SJSA1 (cell line): ENCODE measurements at regions not wholly inside any gene's neighbourhood (a gene's known extent, or its start where the extent isn't known, plus 50 kb on each side); places are given as distances from the start of the nearest gene placed in this dataset.

Source experiments
- DNase-seq, 2 experiments: peaks; one replicate each; pipeline ENCODE4 v3.0.0-alpha.2; 2015 to 2020; ENCODE audit warnings: low spot score in 2 of 2, low read depth in 1 of 2
- H3K27ac ChIP-seq: fragments of 250-450 bp; sonication (Bioruptor Pico); 2 replicates; pipeline ENCODE4 v1.5.1; 2020; ENCODE audit warnings: mild to moderate bottlenecking, moderate library complexity
- H3K27me3 ChIP-seq: fragments of 250-450 bp; sonication (Bioruptor Pico); replicated peaks from 2 replicates; pipeline ENCODE4 v1.5.1; 2020; ENCODE audit warnings: mild to moderate bottlenecking, moderate library complexity
- H3K36me3 ChIP-seq: fragments of 250-450 bp; sonication (Bioruptor Pico); 2 replicates; pipeline ENCODE4 v1.5.1; 2020; ENCODE audit warnings: mild to moderate bottlenecking
- H3K4me1 ChIP-seq: fragments of 250-450 bp; sonication (Bioruptor Pico); replicated peaks from 2 replicates; pipeline ENCODE4 v1.6.1; 2021; ENCODE audit warnings: mild to moderate bottlenecking
- H3K4me3 ChIP-seq: fragments of 250-450 bp; sonication (Bioruptor Pico); 2 replicates; pipeline ENCODE4 v1.5.1; 2020; ENCODE audit warnings: mild to moderate bottlenecking
- H3K9me3 ChIP-seq: fragments of 250-450 bp; sonication (Bioruptor Pico); replicated peaks from 2 replicates; pipeline ENCODE4 v1.5.1; 2020; ENCODE audit warnings: mild to moderate bottlenecking

- no peak overlapping the region for H3K27ac ChIP-seq
- no peaks in the 10 kb centered on the region for H3K36me3 ChIP-seq
- no peaks in the 10 kb centered on the region for H3K9me3 ChIP-seq
- no peaks in the 10 kb centered on the region for H3K4me1 ChIP-seq
- H3K4me3 ChIP-seq: no peak overlapping the region
- DNase-seq: no peak
- H3K27me3 ChIP-seq: no peaks in the 10 kb centered on the region
Measured at GRCh38 chr12:23043646-23044045, 418.7 kb downstream of the ETNK1 start.

DNA sequence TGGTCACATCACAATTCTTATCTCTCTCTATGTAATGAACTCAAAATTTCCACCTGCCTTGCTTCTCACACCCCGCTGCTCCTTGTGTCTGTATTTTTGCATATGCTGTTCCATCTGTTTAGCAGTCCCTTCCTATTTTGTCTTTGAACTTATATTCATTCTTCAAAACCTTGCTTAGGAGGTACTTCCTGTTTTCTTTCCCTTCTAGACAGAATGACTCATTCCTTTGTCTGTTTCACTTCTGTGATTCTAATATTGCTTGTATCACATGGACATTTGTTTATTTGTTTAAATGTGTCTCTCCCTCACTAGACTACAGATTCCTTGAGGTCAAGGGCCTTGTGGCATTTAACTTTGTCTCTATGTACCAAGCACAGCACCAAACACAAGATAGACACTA, 424.2 kb downstream of the ETNK1 start:
- Histone ChIP-seq H3K4me1 (no peaks in the 10 kb centered on the region; the same call in 1 of the 2 replicates), H3K36me3 (no peaks in the 10 kb centered on the region), H3K9me3 (no peaks in the 10 kb centered on the region; the same call in none of the 2 replicates), H3K27ac (no peak overlapping the region; the same call in 1 of the 2 replicates), H3K4me3 (no peak overlapping the region), H3K27me3 (no peaks in the 10 kb centered on the region)
- peak in 1 of 2 experiments; percentile 7 for DNase-seq

DNA sequence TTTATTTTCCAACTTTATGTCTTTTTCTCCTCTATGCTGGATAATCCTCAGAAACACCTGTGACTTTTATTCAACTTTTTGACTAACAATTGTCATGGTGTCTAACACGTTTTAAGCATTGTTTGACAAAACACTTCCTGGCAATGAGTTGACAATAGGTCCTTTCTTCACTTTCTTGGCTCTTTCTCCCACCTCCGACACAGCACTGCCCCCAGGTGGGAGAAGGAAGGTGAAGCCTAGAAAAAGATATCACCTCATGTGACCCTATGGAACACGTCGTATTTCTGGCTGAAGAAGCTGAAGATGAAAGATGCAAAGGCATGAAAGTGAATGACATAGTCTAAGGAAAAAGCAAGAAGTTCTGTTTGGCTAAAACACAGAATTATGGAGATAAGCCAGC, 430.0 kb downstream of the ETNK1 start:
- H3K4me3 ChIP-seq: no peak overlapping the region
- H3K9me3 ChIP-seq: no peaks in the 10 kb centered on the region; the same call in 1 of the 2 replicates
- no peaks in the 10 kb centered on the region for H3K36me3 ChIP-seq
- H3K4me1 ChIP-seq: no peaks in the 10 kb centered on the region
- no peak for DNase-seq
- H3K27ac ChIP-seq: no peak overlapping the region
- H3K27me3 ChIP-seq: no peaks in the 10 kb centered on the region

- Histone ChIP-seq H3K27me3 (no peaks in the 10 kb centered on the region), H3K4me3 (no peak overlapping the region), H3K27ac (no peak overlapping the region), H3K36me3 (no peaks in the 10 kb centered on the region), H3K4me1 (no peaks in the 10 kb centered on the region), H3K9me3 (no peaks in the 10 kb centered on the region)
- no peak for DNase-seq
Measured at GRCh38 chr12:23057571-23057970, 432.6 kb downstream of the ETNK1 start.

- Histone ChIP-seq H3K4me1 (no peaks in the 10 kb centered on the region), H3K9me3 (no peaks in the 10 kb centered on the region), H3K36me3 (no peaks in the 10 kb centered on the region), H3K27ac (no peak overlapping the region), H3K4me3 (no peak overlapping the region), H3K27me3 (no peaks in the 10 kb centered on the region)
- DNase-seq: no peak
Measured at GRCh38 chr12:23060161-23060560, 435.2 kb downstream of the ETNK1 start.

DNA sequence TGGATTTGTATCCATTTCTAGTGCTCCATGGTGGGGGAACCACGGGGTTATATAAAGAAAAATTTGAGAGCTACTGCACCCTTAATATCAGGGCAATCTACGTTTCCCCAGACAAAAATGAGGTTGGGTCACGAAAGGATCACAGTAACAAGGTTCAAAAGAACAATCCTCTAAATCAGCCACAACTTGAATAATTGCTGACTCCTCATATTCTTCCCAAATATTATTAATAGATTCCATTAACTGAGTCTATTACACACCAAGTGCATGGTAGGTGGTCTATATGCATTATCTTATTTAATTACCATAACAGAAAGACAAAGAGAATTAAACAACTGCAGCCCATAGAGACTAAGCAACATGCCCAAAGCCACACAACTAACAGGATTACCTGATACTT, 438.2 kb downstream of the ETNK1 start:
- H3K36me3 ChIP-seq: no peaks in the 10 kb centered on the region
- no peak overlapping the region for H3K27ac ChIP-seq
- DNase-seq: no peak
- no peak overlapping the region for H3K4me3 ChIP-seq
- no peaks in the 10 kb centered on the region for H3K9me3 ChIP-seq
- no peaks in the 10 kb centered on the region for H3K4me1 ChIP-seq
- H3K27me3 ChIP-seq: no peaks in the 10 kb centered on the region

- Histone ChIP-seq H3K4me1 (no peaks in the 10 kb centered on the region), H3K4me3 (no peak overlapping the region), H3K27me3 (no peaks in the 10 kb centered on the region), H3K9me3 (no peaks in the 10 kb centered on the region), H3K36me3 (no peaks in the 10 kb centered on the region), H3K27ac (no peak overlapping the region)
- no peak for DNase-seq
Measured at GRCh38 chr12:23066095-23066494, 441.1 kb downstream of the ETNK1 start.

DNA sequence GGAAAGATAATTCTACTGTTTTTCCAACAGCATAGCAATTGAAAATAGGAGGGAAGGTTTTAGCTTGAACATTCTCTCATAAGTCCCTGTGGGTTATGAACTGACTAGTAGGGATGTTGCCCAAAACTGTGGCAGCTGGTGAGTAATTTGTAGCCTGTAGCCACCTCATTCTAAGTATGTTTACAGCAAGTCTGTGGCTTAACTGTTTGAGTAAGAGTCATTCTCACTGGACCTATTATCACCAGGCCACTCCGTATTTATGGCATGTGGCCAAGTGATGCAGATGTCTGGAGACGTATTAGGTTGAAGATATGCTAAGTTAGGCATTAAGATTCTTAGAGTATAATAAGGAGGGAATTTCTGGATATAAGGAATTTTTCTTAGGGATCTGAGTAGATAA, 458.3 kb downstream of the ETNK1 start:
- H3K36me3 ChIP-seq: no peaks in the 10 kb centered on the region
- no peaks in the 10 kb centered on the region for H3K9me3 ChIP-seq
- no peak overlapping the region for H3K27ac ChIP-seq
- DNase-seq: no peak
- H3K4me1 ChIP-seq: no peaks in the 10 kb centered on the region
- no peak overlapping the region for H3K4me3 ChIP-seq
- H3K27me3 ChIP-seq: no peaks in the 10 kb centered on the region

DNA sequence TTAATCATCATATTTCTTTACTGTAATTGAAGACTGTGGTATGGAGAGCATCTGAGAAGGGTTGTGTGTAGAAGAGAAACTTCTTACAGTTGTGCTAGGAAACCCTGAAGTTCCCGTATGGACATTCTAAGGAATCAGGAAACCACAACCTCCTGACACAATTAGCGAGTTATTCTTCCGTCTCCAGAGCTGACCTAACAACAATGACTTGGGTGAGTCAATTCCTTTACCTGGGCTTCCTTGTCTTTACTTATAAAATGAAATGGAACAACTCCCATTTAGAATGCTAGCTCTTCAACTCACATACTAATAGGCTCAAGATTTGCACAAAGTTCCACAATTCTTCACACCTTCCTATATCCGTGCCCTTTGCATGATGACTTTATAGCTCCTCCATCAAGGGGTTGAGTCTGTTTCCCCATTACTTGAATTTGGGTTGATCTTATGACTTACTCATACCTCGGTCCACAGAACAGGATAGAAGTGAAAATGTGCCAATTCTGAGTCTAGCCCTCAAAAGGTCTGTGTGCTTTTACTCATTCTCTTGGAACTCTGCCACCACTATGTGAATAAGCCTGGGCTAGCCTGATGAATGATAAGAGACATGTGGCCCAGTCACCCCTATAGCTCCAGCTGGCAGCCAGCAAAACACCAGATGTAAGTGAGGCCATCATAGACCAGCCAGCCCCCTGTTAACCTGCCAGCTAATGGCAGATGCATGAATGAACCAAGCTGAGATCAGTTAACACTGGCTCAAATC, 459.4 kb downstream of the ETNK1 start:
- Histone ChIP-seq H3K27ac (no peak overlapping the region), H3K36me3 (no peaks in the 10 kb centered on the region), H3K4me3 (no peak overlapping the region), H3K27me3 (no peaks in the 10 kb centered on the region), H3K4me1 (no peaks in the 10 kb centered on the region), H3K9me3 (no peaks in the 10 kb centered on the region)
- no peak for DNase-seq

DNA sequence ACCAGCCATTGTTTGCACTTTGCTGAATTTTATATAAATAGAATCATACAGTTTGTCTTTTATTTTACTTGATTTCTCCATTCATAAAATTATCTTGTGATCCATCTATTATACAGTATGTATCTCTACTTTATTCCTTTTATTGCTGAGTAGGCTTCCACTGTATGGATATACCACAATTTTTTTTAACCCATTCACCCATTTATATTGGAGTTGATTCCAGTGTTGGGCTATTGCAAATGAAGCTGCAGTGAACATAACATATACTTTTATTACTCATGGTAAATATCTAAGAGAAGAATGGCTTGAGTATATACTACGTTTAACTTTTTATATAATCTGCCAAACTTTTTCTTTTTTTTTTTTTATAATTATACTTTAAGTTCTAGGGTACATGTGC, 463.6 kb downstream of the ETNK1 start:
- H3K9me3 ChIP-seq: no peaks in the 10 kb centered on the region
- no peak overlapping the region for H3K27ac ChIP-seq
- no peaks in the 10 kb centered on the region for H3K4me1 ChIP-seq
- no peaks in the 10 kb centered on the region for H3K27me3 ChIP-seq
- H3K36me3 ChIP-seq: no peaks in the 10 kb centered on the region
- DNase-seq: no peak
- H3K4me3 ChIP-seq: no peak overlapping the region

DNA sequence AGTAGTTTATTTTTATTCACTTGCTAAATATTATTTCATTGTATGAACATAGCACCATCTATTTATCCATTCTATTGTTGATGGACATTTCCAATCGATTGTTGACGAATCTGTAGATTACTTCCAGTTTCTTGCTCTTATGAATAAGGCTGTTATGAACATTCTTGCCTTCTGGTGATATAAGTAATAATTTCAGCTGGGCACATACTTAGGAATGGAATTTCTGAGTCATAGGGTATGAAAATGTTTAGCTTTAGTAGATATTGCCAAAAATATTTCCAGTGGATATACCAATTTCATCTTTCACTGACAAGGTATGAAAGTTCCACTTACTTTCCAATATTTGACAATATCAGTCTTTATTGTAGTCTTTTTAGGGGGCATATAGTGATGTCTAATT, 468.5 kb downstream of the ETNK1 start:
- no peak for DNase-seq
- Histone ChIP-seq H3K4me3 (no peak overlapping the region), H3K9me3 (no peaks in the 10 kb centered on the region), H3K4me1 (no peaks in the 10 kb centered on the region), H3K36me3 (no peaks in the 10 kb centered on the region), H3K27me3 (no peaks in the 10 kb centered on the region), H3K27ac (no peak overlapping the region)

DNA sequence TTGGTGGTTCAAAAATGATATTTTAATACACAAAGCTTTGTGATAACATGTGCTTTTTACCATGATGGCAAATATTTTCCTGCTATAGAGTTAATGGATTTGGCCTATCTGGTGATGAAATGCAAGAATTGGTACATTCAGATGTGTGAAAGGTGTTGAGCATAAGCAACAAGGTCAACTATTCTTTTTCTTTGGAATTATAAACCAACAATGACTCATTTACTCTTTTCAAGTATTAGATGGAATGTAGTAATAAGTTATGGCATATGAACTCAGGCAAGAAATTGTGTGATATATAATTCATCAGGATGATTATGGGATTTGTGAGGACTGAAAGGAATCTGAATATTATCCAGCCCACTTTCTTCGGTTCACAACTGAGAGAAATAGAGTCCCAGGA, 471.4 kb downstream of the ETNK1 start:
- no peak for DNase-seq
- H3K4me3 ChIP-seq: no peak overlapping the region

DNA sequence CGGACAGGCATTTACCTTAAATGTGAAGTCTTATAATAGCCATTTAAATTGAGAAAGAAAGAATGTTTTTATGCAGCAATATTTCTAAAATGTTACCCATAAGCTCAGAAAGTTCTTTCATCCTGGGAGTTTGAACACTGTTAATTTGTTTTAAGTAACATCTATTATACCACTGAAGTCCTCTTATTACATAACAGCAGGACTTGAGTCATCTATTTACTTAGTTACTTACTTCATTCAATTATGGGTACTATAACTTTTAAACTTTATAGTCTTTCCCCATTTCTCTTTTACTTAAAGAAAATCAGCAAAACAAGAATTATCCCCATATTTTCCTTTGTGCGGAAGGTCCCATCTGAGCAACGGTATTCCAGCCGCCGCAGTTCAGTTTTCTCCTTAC, 473.1 kb downstream of the ETNK1 start:
- H3K4me1 ChIP-seq: no peaks in the 10 kb centered on the region
- no peak overlapping the region for H3K27ac ChIP-seq
- no peaks in the 10 kb centered on the region for H3K27me3 ChIP-seq
- no peaks in the 10 kb centered on the region for H3K36me3 ChIP-seq
- no peaks in the 10 kb centered on the region for H3K9me3 ChIP-seq
- no peak for DNase-seq
- no peak overlapping the region for H3K4me3 ChIP-seq

More for the DNA sequence above, 471.4 kb downstream of the ETNK1 start:
- H3K4me1 ChIP-seq: no peaks in the 10 kb centered on the region
- no peaks in the 10 kb centered on the region for H3K9me3 ChIP-seq
- H3K27me3 ChIP-seq: no peaks in the 10 kb centered on the region
- no peak overlapping the region for H3K27ac ChIP-seq
- no peaks in the 10 kb centered on the region for H3K36me3 ChIP-seq

- Histone ChIP-seq H3K9me3 (no peaks in the 10 kb centered on the region), H3K27me3 (no peaks in the 10 kb centered on the region), H3K4me3 (no peak overlapping the region), H3K36me3 (no peaks in the 10 kb centered on the region), H3K27ac (no peak overlapping the region), H3K4me1 (no peaks in the 10 kb centered on the region)
- DNase-seq: no peak
Measured at GRCh38 chr12:23098517-23098916, 473.5 kb downstream of the ETNK1 start.

- Histone ChIP-seq H3K4me3 (no peak overlapping the region), H3K4me1 (no peaks in the 10 kb centered on the region), H3K36me3 (no peaks in the 10 kb centered on the region), H3K27me3 (no peaks in the 10 kb centered on the region; the same call in 1 of the 2 replicates), H3K27ac (no peak overlapping the region), H3K9me3 (no peaks in the 10 kb centered on the region)
- no peak for DNase-seq
Measured at GRCh38 chr12:23099104-23099503, 474.1 kb downstream of the ETNK1 start.
